Natural killer cell (primary cell): ENCODE measurements at regions not wholly inside any gene's neighbourhood (a gene's known extent, or its start where the extent isn't known, plus 50 kb on each side); places are given as distances from the start of the nearest gene placed in this dataset.

Source experiments
- ATAC-seq, 3 donors: fragments of 150-1000 bp in 2 of 3; fragments of 200-7000 bp in 1 of 3; cut with Tn5 transposase; 1 replicate in 1 of 3; 2 replicates in 2 of 3; pipeline ENCODE4 v1.10.0; 2021; ENCODE audit warnings: mild to moderate bottlenecking in 2 of 3, moderate library complexity in 2 of 3
- DNase-seq, 2 donors: peaks; one replicate each; pipeline versions ENCODE4 v3.0.0 to v3.0.0-alpha.2; 2013 to 2021; ENCODE audit warnings: mixed read lengths in 1 of 2
- H3K27ac ChIP-seq: one replicate; pipeline ENCODE4 v1.5.1; 2013; ENCODE audit warnings: mild to moderate bottlenecking, low read length
- H3K27me3 ChIP-seq: one replicate; pipeline ENCODE4 v1.6.1; 2013; ENCODE audit warnings: low read length; ENCODE audit not compliant: control insufficient read depth, insufficient read depth
- H3K36me3 ChIP-seq: one replicate; pipeline ENCODE4 v1.6.1; 2013; ENCODE audit warnings: low read length; ENCODE audit not compliant: control insufficient read depth, insufficient read depth
- H3K4me1 ChIP-seq: one replicate; pipeline ENCODE4 v1.6.1; 2013; ENCODE audit warnings: low read length; ENCODE audit not compliant: control insufficient read depth, insufficient read depth
- H3K4me3 ChIP-seq: one replicate; pipeline ENCODE4 v1.5.1; 2013; ENCODE audit warnings: low read length
- H3K9me3 ChIP-seq: one replicate; pipeline ENCODE4 v1.6.1; 2013; ENCODE audit warnings: low read length; ENCODE audit not compliant: control insufficient read depth, insufficient read depth
- H3K27ac Mint-ChIP-seq, 2 donors: one replicate each; pipeline ENCODE4 v1.8.0; 2022; ENCODE audit warnings: mild to moderate bottlenecking in 2 of 2, mixed read lengths in 2 of 2, moderate library complexity in 1 of 2
- H3K27me3 Mint-ChIP-seq, 2 donors: one replicate each; pipeline ENCODE4 v1.8.0; 2022; ENCODE audit warnings: low read depth in 2 of 2, mixed read lengths in 2 of 2
- H3K36me3 Mint-ChIP-seq: one replicate; pipeline ENCODE4 v1.8.0; 2022; ENCODE audit warnings: mixed read lengths
- H3K4me1 Mint-ChIP-seq, 2 donors: one replicate each; pipeline ENCODE4 v1.8.0; 2022; ENCODE audit warnings: mixed read lengths in 2 of 2
- H3K4me3 Mint-ChIP-seq: one replicate; pipeline ENCODE4 v1.8.0; 2022; ENCODE audit warnings: mild to moderate bottlenecking, moderate library complexity, mixed read lengths
- H3K9me3 Mint-ChIP-seq, 2 donors: one replicate each; pipeline ENCODE4 v1.8.0; 2022; ENCODE audit warnings: mixed read lengths in 2 of 2
- CTCF ChIP-seq: fragments of 200-600 bp; IDR thresholded peaks from one replicate; pipeline ENCODE4 v1.8.0; 2022; ENCODE audit warnings: antibody characterized with exemption
- WGBS: methylation state at CpG from one replicate; pipeline ENCODE4 v1.1.7; 2013; ENCODE audit warnings: missing lambda C conversion rate; ENCODE audit not compliant: insufficient coverage; 5-methylcytosine and 5-hydroxymethylcytosine counted together
- intact Hi-C: fragments of 100-400 bp; cut with micrococcal nuclease; formaldehyde crosslinking; loops from one replicate; pipeline ENCODE4 v1.14.2; 2022

GRCh38 chr6:163937071-163937470, 522.6 kb downstream of the QKI start:
- Histone ChIP-seq H3K36me3 (no peaks in the 10 kb centered on the region), H3K27ac (no peak overlapping the region), H3K9me3 (no peaks in the 10 kb centered on the region), H3K27me3 (peaks cover 2% of the 10 kb centered on the region), H3K4me1 (no peaks in the 10 kb centered on the region), H3K4me3 (no peak overlapping the region)
- H3K27ac Mint-ChIP-seq = no peak overlapping the region
- no peaks in the 10 kb centered on the region for H3K36me3 Mint-ChIP-seq
- H3K4me1 Mint-ChIP-seq = peaks cover 0 to 5% of the 10 kb centered on the region in 2 donors
- ATAC-seq (no peak), DNase-seq (no peak)
- 85% methylated on average over 4 of the region's 4 CpGs for WGBS
- intact Hi-C loops = no loop called here
- H3K27me3 Mint-ChIP-seq = peaks cover 22 to 47% of the 10 kb centered on the region in 2 donors
- H3K4me3 Mint-ChIP-seq = no peak overlapping the region
- TF ChIP-seq CTCF = no peak
- no peaks in the 10 kb centered on the region for H3K9me3 Mint-ChIP-seq

GRCh38 chr6:163935158-163935762, 520.7 kb downstream of the QKI start:
- Mint-ChIP-seq H3K27me3 (peaks cover 19 to 29% of the 10 kb centered on the region in 2 donors), H3K36me3 (no peaks in the 10 kb centered on the region), H3K27ac (no peak overlapping the region), H3K4me1 (peaks cover 0 to 5% of the 10 kb centered on the region in 2 donors), H3K9me3 (no peaks in the 10 kb centered on the region), H3K4me3 (no peak overlapping the region)
- Histone ChIP-seq H3K27me3 (no peaks in the 10 kb centered on the region), H3K27ac (no peak overlapping the region), H3K9me3 (no peaks in the 10 kb centered on the region), H3K4me3 (no peak overlapping the region), H3K36me3 (no peaks in the 10 kb centered on the region), H3K4me1 (no peaks in the 10 kb centered on the region)
- WGBS = 42% methylated on average over 6 of the region's 6 CpGs
- DNase-seq = no peak
- no peak for ATAC-seq
- no peak for TF ChIP-seq CTCF
- intact Hi-C loops = no loop called here

GRCh38 chr6:163930012-163930411, 515.5 kb downstream of the QKI start:
- ATAC-seq = no peak
- Histone ChIP-seq H3K9me3 (no peaks in the 10 kb centered on the region), H3K27me3 (no peaks in the 10 kb centered on the region), H3K4me3 (no peak overlapping the region), H3K27ac (no peak overlapping the region), H3K36me3 (no peaks in the 10 kb centered on the region), H3K4me1 (no peaks in the 10 kb centered on the region)
- H3K27ac Mint-ChIP-seq = no peak overlapping the region
- intact Hi-C loops = no loop called here
- no peaks in the 10 kb centered on the region for H3K9me3 Mint-ChIP-seq
- DNase-seq = no peak
- no peaks in the 10 kb centered on the region for H3K36me3 Mint-ChIP-seq
- TF ChIP-seq CTCF = no peak
- H3K27me3 Mint-ChIP-seq = peaks cover 10 to 11% of the 10 kb centered on the region in 2 donors
- no peak overlapping the region for H3K4me3 Mint-ChIP-seq
- H3K4me1 Mint-ChIP-seq = no peaks in the 10 kb centered on the region
- WGBS = 89% methylated on average over 6 of the region's 6 CpGs

GRCh38 chr6:163929538-163929937, 515.0 kb downstream of the QKI start:
- peaks cover 6 to 10% of the 10 kb centered on the region in 2 donors for H3K27me3 Mint-ChIP-seq
- no peaks in the 10 kb centered on the region for H3K9me3 Mint-ChIP-seq
- H3K4me1 Mint-ChIP-seq = no peaks in the 10 kb centered on the region
- H3K36me3 Mint-ChIP-seq = no peaks in the 10 kb centered on the region
- H3K4me3 ChIP-seq = no peak overlapping the region
- TF ChIP-seq CTCF = no peak
- no peaks in the 10 kb centered on the region for H3K36me3 ChIP-seq
- DNase-seq (no peak), ATAC-seq (no peak)
- H3K9me3 ChIP-seq = no peaks in the 10 kb centered on the region
- no peak overlapping the region for H3K27ac ChIP-seq
- no peaks in the 10 kb centered on the region for H3K4me1 ChIP-seq
- H3K27ac Mint-ChIP-seq = no peak overlapping the region
- WGBS = 85% methylated on average over 3 of the region's 3 CpGs
- intact Hi-C loops = no loop called here
- no peaks in the 10 kb centered on the region for H3K27me3 ChIP-seq
- no peak overlapping the region for H3K4me3 Mint-ChIP-seq
